GM21447 (cell line): ENCODE measurements at regions not wholly inside any gene's neighbourhood (a gene's known extent, or its start where the extent isn't known, plus 50 kb on each side); places are given as distances from the start of the nearest gene placed in this dataset.
"Not testable (repeated sequence)": the region's sequence is repeated elsewhere in the genome, so short reads cannot be mapped to it uniquely, and the experiment has no call there.

Source experiments
- ATAC-seq: cut with Tn5 transposase; IDR thresholded peaks from one replicate; pipeline ENCODE4 v1.9.1; 2021; ENCODE audit not compliant: unreplicated experiment

DNA sequence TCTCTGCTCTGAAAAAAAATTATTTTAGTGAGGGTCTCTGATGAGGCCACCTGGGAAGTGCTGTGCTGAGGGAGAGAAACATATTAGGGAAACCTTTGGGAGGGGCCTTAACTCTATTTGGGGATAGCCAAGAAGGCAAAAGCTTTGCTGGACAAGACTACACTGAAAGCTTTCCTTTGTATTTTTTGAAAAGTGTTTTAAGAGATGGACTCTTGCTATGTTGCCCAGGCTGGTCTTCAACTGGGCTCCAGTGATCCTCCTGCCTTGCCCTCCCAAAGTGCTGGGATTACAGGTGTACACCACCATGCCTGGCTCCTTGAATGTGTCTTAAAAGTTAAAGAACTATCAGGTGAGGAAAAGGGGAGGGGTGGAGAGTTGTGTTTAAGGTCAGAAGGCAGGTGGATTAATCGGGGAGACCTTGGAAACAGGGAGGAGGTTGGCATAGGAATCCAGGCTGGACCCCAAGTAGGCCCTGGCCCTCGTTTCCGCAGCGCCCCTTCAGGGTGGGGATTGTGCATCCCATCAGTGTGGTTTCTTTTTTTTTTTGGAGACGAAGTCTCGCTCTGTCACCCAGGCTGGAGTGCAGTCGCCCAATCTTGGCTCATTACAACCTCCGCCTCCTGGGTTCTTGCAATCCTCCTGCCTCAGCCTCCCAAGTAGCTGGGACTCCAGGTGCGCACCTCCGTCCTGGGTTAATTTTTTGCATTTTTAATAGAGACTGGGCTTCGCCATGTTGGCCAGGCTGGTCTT lies 92.1 kb downstream of the MYCN start:
- no peak for ATAC-seq

DNA sequence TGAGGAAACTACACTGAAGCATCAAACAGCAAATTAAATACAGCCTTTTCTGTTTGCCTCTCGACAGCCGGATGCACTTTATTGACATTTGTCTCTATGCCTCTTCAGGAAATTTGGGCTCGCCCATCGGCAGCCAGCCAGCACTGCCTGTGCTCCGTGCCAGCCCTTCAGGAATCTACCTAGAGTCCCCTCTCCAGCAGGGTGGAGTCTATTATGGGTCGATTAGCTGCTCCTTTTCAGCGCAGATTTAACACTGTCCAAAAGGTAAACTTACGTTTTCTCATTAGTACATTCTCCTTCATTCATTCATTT lies 91.5 kb downstream of the MYCN start:
- no peak for ATAC-seq

DNA sequence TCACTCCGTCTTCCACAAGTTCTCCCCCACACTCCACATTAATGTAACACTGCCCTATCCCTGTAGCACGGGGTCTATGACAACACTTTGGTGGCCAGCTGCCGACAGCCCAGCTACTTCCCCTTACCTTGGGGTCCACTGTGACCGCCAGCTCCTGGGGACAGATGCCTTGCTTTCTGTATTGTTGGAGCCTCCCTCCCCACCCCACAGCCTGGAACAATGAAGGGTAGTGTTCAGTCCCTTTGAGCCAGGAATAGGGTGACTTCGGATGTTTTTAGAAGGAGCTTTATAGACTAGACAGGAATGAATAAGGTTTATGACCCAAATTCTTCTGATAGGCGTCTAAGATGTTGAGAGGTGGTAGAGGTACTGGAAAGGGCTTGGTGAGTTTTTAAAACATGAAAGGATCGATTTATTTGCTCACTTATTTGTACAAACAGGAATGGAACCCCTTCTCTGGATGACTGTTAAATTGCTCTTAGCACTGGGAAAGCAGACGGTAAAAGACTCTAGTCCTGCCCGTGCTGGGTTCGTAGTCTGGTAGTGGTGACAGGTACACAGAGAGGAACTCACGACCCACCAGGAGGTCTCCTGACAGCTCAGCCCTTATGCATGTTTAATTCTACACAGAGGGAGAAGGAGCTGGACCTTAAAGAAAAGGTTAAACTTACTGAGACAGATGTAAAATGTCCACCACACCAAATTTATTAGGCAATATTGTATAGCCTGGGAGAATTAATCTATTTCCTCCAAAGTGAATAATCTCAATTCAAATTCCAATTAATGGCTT lies 90.9 kb downstream of the MYCN start:
- ATAC-seq = no peak

DNA sequence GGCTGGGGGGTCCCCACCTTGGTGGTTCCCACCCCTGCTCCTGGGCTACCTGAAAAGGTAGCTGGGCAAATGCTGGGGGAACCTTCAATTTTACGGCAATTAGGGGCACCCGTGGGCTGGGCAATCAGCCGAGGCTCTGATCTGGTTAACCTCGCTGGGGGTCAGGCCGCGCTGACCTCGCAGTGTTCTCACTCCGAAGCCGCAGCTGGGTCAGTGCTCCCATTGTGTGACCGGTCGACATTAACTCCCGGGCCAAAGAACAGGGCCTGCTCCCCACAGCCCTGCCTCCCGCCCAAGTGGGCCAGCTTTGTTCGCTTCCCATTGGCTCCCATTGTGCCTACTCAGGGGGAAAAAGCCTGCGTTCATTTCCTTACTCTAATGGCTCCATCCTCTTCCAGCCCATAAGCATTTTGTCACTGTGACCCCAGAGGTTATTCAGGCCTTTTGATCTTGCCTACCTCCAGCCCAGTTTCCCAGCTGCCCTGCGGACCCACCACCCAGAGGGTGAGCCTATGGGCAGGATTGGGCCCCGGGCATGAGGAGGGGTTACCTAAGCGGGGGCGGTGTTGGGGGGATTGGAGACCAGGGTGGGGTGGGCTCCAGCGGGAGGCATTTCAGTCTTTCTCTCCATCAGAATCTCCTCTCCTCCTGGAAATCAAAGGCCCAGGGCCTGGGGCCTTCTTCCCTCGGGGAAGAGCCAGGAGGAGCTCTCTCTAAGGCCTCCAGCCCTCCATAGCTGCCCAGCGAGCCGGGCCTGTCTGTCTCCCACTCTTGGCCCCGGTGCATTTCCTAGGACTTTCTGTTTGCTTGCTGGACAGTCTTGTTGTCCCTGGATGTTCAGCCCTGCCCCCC lies 90.1 kb downstream of the MYCN start:
- no peak for ATAC-seq

GRCh38 chr2:16028644-16029043 lies 88.3 kb downstream of the MYCN start:
- no peak for ATAC-seq

DNA sequence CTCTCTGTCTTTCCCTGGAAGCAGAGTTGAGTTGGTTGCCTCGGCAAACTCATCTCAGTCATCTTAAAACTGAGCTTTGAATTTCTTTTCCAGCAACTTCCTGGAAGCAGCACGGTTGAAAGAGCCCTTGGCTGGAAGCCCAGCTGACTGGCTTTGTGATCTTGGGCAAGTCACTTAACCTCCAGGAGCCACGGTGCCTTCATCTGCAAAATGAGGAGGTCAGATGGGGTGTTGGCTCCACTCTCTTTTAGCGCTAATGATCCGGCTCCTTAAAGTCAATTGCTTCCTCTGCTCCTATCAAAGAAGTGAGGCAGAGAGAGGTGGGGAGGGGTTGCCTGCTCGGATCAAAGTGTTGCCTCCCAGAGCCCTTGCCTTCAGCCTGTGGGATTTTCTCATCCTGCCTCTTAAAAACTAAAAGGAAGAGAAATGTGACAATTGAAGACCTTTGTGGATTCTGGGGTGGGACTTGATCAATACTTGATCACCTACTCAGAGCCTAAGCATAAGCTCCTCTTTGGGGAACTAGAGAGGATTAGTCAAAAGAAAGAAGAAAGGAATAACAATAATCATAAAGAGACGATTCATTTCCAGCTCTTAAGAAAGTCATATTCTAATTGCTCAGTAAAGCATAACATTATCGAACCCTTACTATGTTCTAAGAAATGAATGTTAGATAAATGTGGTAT lies 86.6 kb downstream of the MYCN start:
- ATAC-seq = no peak

DNA sequence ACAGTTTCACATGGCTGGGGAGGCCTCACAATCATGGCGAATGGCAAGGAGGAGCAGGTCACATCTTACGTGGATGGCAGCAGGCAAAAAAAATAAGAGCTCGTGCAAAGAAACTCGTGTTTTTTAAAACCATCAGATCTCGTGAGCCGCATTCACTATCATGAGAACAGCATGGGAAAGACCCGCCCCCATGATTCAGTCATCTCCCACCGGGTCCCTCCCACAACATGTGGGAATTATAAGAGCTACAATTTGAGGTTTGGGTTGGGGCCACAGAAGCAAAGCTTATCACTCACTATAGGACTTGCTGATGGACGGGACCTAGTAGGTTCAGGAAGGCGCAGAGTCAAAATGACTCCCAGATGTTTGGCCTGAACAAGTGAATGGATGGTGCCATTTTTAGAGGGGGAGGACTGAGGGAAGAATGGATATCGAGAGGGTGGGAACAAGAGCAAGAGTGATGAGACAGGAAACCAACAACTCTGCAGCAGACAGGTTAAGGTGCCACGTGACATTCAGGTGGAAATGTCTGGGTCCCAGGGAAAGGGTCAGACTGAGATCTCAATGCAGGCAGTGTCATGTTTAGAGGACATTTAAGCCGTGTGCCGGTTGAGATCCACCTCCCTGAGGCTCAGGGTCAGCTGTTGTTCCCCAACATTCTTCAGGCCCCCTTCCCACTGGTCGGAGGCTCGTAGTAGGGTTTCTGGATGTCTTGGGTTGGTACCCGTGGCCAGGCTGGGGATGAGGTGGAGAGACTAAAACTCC lies 85.7 kb downstream of the MYCN start:
- no peak for ATAC-seq

DNA sequence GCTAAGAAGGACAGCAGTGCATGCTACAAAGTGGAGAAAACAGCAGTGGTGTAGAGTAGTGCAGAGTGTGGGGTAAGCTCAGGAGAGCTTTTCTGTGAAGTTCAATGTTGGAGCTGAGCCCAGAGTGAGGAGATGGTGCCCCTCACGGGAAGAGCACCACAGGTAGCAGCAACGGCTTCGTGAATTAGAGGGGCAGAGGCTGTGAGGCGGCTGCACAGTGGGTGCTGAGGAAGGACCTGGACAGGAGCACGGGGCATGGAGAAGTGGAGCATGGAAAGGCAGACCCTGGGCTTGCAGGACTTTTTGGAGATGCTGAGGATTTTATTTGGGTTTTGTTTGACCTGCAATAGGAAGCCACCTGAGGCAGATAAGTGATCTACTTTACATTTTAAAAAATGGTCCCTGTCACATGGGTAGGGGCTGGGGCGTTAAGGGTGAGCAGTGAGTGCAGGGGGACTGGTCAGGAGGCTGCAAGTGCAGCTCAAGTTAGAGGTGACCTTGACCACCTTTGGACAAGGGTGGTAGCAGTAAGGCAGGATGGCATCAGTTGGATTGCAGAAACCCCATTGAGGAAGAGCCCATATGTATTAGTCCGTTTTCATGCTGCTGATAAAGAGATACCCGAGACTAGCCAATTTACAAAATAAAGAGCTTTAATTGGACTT lies 85.0 kb downstream of the MYCN start:
- no peak for ATAC-seq

DNA sequence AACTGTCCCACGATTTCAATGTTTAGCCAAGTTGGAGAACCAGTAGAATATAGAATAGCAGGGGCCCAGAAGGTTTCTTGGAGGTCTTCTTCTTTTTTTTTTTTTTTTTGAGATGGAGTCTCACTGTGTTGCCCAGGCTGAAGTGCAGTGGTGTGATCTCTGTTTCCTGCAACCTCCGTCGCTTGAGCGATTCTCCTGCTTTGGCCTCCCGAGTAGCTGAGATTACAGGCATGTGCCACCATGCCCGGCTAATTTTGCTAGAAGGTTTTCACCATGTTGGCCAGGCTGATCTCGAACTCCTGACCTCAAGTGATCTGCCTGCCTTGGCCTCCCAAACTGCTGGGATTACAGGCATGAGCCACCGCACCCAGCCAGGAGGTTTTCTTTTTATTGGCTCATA lies 84.3 kb downstream of the MYCN start:
- ATAC-seq = not testable (repeated sequence)

DNA sequence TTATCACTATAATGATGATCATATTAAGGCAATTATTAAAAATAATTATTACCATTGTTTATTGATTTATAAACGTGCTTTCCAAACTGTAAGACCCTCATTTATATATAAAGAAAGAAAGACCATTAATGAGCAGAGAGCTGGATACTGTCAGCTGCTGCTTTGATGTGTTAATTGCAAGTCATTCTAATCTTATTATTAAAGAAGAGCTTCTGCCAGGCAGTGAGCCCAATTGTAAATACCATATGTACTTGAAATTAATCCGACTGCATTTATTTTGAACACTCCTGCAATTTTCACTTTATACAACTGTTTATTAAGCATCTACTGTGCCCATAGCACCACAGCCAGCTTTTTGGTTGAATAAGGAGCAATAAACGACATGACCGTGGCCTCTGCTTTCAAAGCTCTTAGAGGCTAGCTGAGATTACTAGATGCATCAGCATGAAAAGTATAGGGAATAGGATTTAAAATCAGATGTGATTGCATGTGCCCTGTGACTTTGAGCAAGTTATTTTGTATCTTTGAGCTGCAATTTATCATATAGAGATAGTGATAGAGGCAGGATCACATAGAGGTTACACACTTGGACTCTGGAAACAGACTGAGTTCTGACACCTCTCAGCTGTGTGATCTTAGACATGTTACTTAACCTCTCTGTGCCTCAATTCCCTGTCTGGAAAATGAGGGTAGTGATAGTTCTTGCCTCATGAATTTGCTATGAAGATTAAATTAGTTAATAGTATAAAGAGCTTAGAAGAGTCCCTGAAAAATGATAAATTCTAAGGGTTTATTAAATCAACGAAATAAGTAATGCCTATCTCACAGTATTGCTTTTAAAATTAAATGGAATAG lies 83.4 kb downstream of the MYCN start:
- ATAC-seq = no peak

- ATAC-seq = no peak
Observed at GRCh38 chr2:16022548-16023240, 82.3 kb downstream of the MYCN start.

DNA sequence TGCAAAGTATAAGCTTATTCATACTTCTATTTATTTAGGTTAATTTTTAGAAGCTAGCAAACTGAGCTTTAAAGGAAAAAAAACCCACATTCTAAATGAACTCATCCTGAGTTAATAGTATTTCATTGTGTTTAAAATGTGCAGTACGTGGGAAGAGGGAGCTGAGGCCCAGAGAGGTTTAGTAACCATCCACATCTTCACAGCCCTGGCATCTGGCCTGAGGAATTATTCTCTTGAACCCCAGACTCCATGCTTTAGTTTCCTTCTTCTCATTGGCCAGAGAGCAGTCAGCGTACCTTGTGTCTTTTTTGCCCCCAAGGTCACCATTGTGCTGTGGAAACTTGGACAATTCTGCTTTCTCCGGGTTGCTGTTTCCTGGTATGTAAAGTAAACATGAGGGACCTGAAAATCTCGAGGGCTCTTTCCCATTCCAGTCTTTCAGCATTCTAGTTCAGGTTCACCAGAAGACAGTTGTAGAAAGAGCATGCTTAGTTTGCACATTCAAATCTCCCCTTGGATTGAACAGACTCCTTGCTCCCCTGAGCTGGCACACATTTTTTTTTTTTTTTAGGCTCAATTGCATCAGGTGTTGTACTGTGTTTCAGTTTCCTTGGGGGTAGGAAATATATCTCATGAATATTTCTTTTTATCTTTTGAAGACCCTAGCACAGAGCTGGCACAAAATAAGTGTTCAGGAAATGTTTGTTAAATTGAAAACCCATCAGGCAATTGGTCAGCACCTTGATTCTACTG lies 81.4 kb downstream of the MYCN start:
- ATAC-seq = no peak

DNA sequence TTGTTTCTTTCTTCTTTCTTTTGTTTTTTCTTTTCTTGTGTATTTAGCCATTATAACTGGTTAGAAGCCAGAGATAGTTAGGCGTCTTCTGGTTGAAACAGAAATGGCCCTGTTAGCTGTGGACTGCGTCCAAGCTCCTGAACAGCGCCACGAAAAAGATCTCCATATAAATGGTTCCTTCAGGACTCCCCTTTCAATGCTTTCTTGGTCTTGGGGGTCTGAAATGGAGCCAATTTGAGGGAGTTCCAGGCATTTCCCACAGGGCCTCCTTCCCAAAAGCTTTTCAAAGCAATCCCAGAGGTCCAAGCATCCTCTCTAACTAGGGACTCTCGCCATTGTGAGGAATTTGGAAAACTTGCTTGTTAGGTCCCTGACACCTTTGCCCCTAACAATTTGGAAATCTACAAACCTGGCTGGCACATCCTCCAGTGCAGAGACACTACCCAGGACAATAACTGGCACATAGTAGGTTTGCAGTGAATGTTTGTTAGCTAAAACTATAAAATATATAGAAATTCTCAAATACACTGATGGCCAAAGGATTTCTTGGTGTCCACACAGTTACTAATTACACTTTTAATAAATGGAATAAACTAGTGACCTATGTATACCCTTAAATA lies 80.1 kb downstream of the MYCN start:
- no peak for ATAC-seq

- no peak for ATAC-seq
Observed at GRCh38 chr2:16019617-16020351, 79.4 kb downstream of the MYCN start.

GRCh38 chr2:16019060-16019480 lies 78.7 kb downstream of the MYCN start:
- ATAC-seq = no peak

DNA sequence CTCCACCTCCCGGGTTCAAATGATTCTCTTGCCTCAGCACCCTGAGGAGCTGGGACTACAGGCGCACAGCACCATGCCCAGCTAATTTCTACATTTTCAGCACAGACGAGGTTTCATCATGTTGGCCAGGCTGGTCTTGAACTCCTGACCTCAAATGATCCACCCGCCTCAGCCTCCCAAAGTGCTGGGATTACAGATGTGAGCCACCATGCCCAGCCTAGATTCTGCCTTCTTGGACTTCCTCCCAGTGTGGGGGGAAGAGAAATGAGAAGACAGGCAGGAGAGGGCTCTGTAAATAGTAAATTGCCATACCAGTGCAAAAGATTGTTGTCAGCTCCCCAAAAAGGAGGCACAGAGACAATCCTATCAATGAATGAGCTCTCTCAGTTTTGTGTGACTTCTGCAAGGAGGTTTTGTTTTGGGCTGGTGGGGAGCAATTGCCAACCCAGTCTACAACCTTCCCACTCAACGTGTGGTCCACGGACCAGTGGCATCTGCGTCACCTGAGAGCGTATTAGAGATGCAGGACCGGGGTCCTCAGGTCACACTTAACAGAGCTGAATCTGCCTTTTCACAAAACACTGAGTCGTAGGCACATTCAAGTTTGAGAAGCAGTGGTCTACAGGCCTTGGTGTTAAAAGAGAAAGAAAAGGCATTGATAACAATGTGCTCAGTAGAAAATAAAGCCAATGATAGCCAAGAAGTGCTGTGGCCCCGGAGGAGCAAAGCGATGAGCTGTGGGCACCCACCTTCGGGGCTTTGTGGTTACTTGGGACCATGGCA lies 78.1 kb downstream of the MYCN start:
- no peak for ATAC-seq
